HG02884 (cell line): ENCODE measurements at regions not wholly inside any gene's neighbourhood (a gene's known extent, or its start where the extent isn't known, plus 50 kb on each side); places are given as distances from the start of the nearest gene placed in this dataset.

ENCODE experiments used
- ATAC-seq: cut with Tn5 transposase; IDR thresholded peaks from one replicate; pipeline ENCODE4 v1.9.1; 2021; ENCODE audit warnings: mild to moderate bottlenecking, moderate library complexity; ENCODE audit not compliant: unreplicated experiment

- no peak for ATAC-seq
Measured at GRCh38 chr13:78029901-78030300, 111.3 kb upstream of the EDNRB start.

GRCh38 chr13:78028960-78029359, 110.3 kb upstream of the EDNRB start:
- no peak for ATAC-seq

- ATAC-seq, result no peak
Measured at GRCh38 chr13:78024996-78025395, 106.4 kb upstream of the EDNRB start.

- ATAC-seq, result peak; percentile 100
Measured at GRCh38 chr13:78022164-78022877, 103.7 kb upstream of the EDNRB start.

GRCh38 chr13:78020861-78021260, 102.2 kb upstream of the EDNRB start:
- no peak for ATAC-seq

- no peak for ATAC-seq
Measured at GRCh38 chr13:78015782-78016181, 97.2 kb upstream of the EDNRB start.

- no peak for ATAC-seq
Measured at GRCh38 chr13:78012046-78012445, 93.4 kb upstream of the EDNRB start.

- no peak for ATAC-seq
Measured at GRCh38 chr13:78004821-78005220, 86.2 kb upstream of the EDNRB start.

- no peak for ATAC-seq
Measured at GRCh38 chr13:77999746-78000145, 81.1 kb upstream of the EDNRB start.

GRCh38 chr13:77994166-77994565, 75.5 kb upstream of the EDNRB start:
- ATAC-seq, result no peak

GRCh38 chr13:77991003-77991402, 72.4 kb upstream of the EDNRB start:
- ATAC-seq, result no peak

GRCh38 chr13:77989281-77989680, 70.7 kb upstream of the EDNRB start:
- ATAC-seq, result no peak

- ATAC-seq, result no peak
Measured at GRCh38 chr13:77988355-77988754, 69.7 kb upstream of the EDNRB start.

GRCh38 chr13:77986713-77987112, 68.1 kb upstream of the EDNRB start:
- no peak for ATAC-seq

GRCh38 chr13:77985866-77986636, 67.4 kb upstream of the EDNRB start:
- no peak for ATAC-seq

GRCh38 chr13:77981281-77981881, 62.8 kb upstream of the EDNRB start:
- no peak for ATAC-seq

GRCh38 chr13:77980592-77980991, 62.0 kb upstream of the EDNRB start:
- no peak for ATAC-seq

GRCh38 chr13:77979721-77980385, 61.2 kb upstream of the EDNRB start:
- ATAC-seq, result no peak

- ATAC-seq, result no peak
Measured at GRCh38 chr13:77975358-77976042, 56.9 kb upstream of the EDNRB start.

GRCh38 chr13:77969299-77969698, 50.7 kb upstream of the EDNRB start:
- no peak for ATAC-seq
